NCI-H1417 treated with DMSO at 0.1 percent for 48 hours (cell line): ENCODE measurements at regions not wholly inside any gene's neighbourhood (a gene's known extent, or its start where the extent isn't known, plus 50 kb on each side); places are given as distances from the start of the nearest gene placed in this dataset.

Experiments
- DNase-seq: peaks from one replicate; lab custom pipeline; 2025; lab: John Stamatoyannopoulos, UW

DNA sequence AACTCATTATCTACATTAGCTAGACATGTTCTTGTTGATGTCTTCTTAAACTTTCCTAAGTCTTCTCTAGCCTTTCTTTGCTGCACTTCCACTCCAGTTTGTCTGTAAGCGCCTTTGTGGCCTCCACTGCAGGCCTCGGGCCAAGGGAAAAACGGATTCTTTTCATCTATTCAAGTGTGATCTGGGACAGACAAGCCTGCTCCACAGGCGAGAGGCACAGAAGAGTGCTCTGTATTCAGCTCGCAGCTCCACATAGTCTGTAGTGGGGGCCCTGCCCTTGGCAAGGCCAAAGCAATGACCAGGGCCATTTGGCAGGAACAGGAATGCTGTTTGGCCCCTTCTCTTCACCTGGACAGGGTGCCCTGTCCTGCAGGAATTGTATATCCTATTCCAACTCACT, 84.1 kb upstream of the BARX2 start:
- DNase-seq: no peak

DNA sequence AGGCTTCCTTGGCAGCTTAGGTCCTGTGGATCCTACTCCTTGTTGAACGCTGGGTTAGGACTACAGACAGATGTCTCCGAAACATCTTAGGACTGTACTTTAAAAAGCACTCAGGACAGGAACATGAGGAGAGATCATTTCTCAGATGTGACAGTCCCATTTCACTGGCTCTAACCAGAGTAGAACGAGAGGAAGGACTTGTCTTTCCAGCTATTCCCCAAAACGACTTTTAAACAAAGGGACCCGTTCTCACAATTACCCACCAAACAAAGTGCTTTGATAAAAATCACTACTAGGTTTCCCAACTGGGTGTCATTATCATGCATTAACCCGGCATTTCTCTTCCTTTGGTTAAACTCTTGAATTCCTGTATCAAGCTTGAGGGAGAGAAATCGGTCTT, 84.7 kb upstream of the BARX2 start:
- no peak for DNase-seq

DNA sequence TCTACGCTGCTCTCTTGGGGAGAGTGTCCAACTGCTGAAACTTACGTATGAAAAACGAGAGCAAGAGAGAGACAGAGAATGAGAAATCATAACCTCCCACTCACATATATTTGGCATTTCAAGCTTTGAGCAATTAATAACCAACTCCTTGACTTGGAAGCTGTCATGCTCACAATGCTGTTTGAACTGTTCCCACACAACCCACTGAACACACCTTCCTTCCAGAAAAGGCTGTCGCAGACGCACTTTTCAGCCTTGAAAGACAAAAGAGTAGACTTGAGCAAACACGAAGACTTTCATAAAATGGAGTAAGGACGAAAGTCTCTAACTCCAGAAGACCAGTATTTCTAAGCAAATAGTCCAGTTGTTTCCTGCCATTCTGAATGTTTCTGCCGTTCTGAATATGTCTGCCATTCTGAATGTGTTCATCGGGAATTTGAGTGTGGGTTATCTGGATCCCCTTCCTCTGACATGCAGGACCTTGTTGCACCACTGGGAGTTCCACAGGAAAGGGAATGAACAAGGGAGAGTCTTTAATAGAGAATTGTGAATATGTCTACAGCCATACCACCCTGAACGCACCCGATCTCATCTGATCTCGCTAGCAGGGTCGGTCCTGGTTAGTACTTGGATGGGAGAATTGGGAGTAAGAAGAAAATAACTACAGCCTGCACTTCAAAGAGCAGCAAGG, 86.2 kb upstream of the BARX2 start:
- no peak for DNase-seq

DNA sequence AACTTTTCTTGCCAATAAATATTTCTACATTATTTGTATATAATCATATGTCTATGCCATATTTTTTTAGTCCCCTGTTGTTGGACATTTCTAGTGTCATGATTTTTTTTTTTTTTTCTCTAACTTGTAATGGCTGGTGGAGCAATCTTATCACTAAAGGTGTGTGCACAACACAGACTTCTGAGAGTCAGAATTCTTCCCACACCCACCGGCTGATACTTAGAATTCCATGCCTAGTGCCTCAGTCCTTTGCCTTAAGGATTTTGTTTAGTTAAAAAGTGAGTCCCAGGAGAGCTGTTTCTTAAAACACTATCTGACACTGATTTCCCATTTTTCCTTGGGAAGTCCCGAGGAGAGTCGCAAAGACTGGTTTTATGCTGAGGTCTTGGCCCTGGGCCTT, 87.7 kb upstream of the BARX2 start:
- DNase-seq: no peak

DNA sequence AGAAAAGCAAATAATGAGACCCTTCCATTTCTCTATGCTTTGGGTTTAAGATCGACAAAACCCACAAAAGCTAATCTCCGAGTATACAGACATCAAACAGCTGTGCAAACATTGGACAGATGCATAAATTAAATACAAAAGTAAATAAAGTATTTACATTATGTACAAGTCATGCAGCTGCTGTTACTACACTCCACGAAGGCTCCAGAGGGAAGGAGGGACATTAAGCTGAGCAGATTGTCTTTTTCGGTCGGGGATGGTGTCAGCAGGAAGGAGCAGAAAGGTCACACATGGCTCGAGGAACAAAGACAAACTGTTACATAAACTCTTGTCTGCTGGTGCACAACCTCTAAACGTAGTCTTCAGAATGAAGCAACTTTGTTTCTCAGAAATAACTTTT, 88.8 kb upstream of the BARX2 start:
- peak; percentile 64 for DNase-seq

DNA sequence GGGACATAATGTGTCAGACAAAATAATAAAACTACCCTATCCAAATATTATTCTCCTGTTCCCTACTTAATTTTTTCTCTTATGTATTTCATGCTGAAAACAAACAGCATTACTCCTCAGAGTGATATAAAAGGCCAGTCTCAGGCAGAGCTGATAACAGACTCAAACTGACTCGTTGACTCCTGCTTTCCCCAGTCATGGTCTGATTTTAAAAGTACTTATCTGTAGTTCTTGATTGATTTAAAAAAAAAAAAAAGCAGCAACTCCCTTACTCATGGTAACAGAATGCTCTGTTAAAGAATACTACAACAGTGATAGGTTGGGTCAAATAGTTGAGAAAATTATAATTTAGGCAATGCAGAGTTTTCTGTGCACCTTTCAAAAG, 90.3 kb upstream of the BARX2 start:
- no peak for DNase-seq

DNA sequence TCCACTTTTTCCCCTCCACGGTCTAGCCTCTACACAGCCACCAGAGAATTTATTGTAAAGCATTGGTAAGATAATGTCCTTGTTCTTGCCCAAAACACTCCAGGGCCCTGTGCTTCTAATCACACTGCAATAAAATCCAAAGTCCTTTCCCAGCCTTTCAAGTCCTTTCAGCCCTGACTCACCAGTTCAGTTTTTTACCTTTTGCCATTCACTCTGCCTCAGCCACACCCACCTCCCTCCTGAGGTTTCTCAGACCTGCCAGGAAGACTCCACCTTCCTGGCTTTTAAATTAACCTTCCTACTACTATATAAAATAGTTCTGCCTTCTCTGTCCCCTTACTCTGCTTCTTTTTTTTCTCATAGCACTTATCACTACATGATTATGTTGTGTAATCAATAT, 91.0 kb upstream of the ARHGAP32 start:
- no peak for DNase-seq

DNA sequence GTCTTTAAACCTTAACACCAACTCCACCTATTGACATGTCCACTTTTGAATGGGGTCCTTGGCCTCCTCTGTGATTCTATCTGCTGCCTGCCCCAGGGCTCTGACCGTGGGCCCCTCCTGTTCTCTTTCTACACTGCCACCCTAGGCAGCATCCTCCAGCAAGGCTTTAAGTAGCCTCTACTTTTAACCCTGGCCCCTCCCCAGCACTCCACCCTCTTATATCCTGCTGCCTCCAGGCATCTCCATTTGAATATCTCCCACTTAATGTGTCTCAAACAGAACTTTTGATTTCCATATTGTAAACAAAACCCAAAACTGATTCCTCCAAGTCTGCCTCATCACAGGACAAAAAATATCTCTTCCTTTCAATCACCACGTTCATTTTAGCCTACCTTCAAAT, 90.5 kb upstream of the ARHGAP32 start:
- DNase-seq: no peak

DNA sequence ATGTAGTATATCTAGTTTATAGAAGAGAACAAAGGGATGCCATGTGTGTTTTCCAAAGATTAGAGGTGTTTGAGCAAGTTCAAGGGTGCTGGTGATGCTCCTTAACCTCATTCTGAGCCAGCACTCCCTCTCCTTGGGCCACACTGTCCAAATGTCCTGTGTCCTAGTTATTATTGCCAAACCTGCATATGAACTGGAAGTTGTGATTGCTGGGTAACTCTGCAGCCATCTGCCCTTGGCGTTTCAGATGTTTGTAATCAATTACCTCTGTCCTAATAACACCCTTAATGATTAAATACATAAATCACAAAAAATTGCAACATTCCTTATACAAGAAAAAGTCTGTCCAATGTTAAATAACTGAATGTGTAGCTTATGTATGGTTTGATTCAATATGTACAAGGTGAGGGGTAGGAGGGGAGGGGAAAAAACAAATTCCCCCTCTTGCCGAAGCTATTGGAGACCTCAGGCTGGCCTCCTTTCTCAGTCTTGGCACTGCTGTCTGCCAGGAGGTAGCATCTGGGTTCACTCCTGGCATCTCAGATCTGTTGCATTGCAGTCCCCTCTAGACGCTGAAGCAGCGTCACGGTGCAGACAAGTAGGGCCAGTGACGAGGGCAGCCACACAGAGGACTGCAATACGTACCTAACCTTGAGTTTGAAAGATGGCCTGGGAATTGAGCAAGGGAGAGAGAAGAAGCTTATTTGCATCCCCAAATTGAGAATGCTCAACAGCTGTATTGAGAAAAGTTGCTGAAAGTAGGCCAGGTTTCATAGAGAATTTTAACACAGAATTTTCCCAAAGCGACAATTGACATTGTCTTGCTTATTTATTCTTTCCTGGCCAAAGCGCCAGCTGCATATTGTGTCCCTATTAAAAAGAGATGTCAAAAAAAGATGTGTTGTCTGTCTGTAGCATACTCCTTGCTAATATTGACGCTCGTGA, 89.6 kb upstream of the ARHGAP32 start:
- DNase-seq: no peak

DNA sequence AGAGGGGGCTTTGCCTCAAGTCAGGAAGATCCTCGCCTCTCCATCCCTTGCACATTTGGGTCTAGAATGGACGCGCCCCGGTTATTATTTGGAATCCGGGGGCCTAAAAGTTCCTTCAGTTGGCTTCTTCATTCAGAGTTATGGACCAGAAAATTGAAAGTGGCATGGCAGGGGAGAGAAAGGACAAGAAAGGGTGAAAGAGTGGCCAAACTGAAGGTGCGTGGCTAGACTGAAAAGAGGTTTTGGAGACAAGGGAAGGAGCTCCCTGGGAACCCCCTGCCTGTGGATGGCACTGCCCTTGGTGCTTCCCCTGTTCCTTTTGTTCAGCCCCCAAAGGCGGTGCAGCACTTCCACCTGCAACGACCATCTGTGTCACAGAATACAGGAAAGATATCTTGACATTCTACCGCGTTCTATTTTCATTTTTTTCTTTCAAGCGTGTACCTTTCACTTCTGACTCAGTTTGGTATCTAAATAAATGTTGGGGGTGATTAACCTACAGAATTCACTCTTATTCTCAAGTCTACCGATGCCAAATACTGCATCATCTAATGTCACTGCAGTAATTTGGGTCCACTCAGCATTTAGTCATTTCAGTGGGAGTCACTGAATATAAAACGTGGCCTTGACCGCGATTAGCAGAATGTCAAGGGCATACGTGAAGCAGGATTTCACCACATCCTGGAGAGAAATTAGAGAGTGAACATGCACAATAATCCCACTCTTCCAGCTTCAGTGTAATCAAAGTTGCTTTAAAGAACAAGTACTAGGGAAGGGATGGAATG, 88.1 kb upstream of the ARHGAP32 start:
- DNase-seq: no peak

DNA sequence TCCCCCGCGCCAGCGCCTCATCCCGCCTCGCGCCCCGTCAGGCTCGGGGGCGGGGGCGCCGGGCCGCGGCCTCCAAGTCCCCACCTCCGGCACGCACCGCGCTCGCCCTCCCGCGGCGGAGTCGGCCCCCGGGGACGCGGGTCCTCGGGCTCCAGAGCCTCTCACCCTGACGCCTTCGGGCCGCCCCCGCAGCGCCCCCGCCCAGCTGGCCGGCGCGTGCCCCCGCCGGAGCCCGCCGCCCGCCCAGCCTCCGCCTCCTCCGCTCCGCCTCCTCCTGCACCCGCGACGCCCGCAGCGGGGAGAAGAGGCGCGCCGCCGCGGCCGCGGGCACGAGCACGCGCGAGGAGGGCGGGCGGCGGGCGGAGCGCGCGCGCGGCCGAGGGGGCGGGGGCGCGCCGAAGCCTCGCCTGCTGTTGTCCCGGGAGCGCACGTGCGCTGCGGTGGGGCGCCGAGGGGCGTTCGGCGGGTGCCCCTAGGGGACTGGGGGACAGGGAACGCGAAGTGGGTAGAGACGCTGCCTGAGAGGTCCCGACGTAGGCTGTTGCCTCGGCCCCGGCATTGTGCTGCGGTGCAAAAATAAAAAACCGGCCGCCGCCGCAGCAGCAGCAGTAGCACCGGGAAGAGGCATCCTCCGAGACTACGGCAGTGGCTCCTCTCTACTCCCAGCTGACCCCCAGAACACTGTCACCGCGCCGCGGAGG, 87.4 kb upstream of the ARHGAP32 start:
- peak; percentile 66 for DNase-seq

DNA sequence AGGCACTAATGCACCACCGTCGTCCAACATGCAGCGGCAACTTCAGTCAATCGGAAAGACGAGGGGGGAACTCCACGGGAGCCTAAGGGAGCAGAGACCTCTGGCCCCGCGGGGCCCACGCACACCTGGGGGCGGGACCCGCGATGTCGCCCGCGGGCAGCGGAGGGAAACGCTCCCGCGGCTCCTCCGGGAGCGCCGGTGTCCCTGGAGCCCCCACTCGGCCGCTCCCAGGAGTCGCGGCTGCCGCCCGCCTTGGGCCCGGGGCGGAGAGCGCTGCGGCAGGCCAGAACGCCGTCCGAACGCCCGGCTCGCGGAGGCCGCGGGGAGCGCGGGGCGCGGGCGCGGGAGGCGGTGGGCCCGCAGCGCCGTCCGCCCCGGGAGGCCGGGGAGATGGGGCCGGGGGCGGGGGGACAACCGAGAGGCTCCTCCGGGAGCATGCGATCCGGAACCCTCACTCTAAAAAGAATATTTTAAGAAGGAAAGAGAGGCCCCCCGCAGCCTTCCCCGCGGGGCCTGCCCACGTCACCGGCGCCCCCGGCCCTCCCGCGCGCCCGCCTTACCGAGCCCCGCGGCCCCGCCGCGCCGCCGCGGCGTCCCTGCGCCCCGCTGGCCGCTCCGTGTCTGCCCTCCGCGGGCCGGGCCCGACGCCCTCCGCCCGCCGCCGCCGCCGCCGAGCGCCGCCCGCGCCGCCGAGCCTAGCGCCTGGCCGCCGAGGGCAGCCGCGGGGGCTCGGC, 86.6 kb upstream of the ARHGAP32 start:
- no peak for DNase-seq

DNA sequence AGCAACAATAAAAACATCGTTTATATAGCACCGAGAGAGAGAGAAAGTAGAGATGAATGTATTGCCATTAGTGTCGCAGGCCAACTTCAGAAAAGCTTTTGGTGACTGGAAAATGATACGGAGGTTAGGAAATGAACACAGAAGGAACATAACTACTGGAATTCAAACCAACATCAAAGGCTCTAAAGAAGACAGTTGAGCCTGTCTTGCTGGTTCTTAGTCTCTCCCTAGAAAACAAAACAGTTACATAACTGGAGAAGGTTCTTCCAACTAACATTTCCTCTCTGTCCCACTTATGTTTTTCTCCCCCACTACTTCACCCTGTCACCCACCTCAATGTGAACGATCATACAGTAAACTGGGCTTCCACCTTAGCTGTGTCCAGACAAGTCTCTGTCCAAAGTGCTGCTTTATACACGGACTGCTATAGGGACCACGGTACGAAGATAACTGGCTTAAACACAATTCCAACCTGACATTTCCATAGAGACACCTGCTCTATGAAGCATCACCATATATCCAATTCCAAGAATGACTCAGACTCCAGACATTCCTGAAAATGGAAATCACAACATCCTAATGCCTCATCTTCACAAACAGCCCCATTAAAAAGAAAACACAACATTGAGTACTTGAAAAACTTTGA, 85.2 kb upstream of the ARHGAP32 start:
- no peak for DNase-seq

DNA sequence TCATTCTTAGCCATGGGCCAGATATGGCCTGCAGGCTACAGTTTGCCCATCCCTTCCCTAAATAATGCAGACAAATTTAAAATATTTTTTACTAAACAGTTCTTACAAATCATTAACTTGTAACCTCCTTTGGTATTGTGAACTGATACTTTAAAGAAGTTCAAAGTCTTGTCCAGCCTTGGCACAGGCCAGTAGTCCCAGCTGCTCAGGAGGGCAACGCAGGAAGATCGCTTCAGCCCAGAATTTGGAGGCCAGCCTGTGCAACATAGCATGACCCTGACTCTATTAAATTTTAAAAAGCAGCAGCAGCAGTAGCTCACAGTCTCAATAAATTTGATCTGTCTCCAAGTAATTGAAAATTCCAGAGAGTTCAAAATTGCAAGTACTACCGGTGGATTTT, 83.7 kb upstream of the ARHGAP32 start:
- no peak for DNase-seq

DNA sequence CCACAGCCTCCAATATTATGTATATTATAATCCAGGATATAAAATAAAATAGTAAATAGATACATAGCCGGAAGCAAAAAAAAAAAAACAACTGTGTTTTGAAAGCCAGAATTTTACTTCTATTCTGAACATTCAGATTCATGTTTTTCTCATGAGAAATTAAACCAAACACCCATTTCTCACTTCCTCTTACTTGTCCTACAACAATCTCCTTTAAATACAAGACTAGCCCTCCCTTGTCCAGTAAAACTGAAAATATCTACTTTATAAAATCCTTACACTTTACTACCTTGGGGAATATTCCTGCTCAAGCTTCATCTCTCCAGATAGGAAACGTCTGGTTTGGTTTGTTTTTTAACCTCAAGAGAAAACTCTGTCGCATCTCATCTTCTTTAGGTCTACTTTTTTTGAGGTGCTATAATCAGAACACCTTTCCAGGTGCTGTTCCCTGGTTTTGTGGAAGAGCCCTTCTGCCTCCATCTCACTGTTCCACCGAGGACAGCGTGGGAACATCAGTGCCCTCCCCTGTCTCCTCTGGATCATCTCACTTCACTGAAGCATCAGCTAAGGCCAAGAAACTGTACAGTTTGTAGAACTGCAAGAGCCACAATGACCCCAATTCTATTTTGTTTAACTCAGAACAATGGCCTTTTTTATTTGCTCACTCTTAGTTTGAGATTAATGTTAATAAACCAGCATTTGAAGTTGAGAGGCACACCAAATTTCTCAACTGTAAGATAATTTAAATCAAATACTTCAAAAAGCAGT, 82.0 kb upstream of the ARHGAP32 start:
- DNase-seq: no peak

DNA sequence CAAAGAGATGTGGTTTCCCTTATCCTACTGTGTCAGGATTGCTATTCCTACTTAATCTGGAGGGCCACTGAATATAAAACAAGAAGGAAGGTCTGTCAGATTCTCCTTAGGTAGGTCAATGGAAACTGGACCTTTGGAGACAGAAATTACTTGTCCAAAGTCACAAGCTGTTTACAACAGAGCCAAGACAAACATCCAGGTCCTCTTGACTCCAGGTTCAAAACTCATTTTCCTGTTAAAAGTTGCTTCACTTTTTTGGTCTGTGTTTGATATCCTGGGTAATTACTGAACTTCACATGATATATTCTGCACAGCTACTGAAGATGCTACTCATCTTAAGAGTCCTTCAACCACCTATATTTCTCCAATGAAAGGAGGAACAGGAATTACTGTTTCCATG, 81.2 kb upstream of the ARHGAP32 start:
- no peak for DNase-seq

DNA sequence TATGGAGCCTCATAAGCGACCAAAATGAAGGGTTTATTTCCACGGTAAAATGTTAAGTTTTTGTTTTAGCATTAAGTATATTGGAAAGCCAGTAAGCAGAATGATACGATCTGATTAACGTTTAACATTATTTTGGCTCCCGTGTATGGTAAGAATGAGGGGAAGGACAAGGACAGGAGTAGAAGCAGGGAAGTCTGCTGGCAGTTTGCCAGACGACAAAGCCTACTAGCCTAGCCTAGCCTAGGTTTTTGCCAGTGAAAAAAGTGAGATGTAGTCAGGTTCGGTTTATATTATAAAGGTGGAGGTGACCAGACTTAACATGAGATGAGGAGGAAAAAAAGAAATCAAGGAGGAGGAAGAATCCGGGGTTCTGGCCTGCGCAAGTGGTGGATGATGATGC, 78.9 kb upstream of the ARHGAP32 start:
- DNase-seq: no peak

DNA sequence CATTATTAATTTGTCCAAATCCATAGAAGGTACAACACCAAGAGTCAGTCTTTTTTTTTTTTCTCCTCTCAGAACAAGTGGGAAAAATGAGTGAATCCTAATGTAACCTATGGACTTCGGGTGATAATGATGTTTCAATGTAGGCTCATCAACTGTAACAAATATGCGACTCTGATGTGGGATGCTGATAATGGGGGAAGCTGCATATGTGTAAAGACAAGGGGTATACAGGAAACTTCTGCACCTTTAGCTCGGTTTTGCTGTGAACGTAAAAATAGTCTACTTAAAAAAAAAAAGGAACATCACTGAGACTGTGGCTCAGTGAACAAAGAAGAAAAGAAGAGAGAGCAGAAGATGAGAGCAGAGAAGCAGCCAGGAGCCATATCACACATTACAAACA, 78.3 kb upstream of the ARHGAP32 start:
- DNase-seq: no peak

DNA sequence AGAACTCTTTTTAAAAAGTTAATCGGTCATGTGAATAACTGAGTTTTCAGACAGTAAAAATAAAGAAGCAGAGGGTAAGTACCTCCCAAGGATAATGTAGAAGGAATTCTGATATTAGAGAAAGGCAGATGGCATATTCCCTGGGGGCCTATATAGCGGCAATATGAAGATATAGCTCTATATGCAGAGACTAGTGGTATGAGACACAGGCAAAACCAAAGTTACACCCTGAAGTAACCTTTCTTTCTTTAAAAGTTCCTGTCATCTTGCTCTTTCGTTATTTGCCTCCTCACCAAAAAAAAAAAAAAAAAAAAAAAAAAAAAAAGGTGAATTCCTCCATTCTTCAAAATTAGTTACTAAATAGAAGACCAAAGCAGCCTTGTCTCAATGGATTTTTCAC, 76.2 kb upstream of the ARHGAP32 start:
- DNase-seq: no peak

DNA sequence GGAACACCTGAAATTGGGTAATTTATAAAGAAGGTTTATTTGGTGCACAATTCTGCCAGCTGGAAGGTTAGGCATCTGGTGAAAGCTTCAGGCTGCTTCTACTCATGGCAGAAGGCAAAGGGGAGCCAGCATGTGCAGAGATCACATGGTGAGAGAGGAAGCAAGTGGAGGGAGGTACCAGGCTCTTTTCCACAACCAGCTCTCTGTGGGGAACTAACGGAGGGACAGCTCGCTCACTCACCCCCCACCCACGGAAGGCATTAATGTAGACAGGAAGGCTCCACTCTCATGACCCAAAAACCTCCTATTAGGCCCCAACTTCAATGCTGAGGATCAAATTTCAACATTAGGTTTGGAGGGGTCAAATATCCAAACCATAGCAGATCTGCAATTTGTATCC, 75.6 kb upstream of the ARHGAP32 start:
- no peak for DNase-seq
